H7 (cell line): ENCODE measurements at regions not wholly inside any gene's neighbourhood (a gene's known extent, or its start where the extent isn't known, plus 50 kb on each side); places are given as distances from the start of the nearest gene placed in this dataset.
"Not testable (repeated sequence)": the region's sequence is repeated elsewhere in the genome, so short reads cannot be mapped to it uniquely, and the experiment has no call there.

Experiments used
- DNase-seq: peaks from one replicate; pipeline ENCODE4 v3.0.0; 2012
- H3K27me3 ChIP-seq: 2 replicates; pipeline ENCODE4 v1.6.0; 2011; ENCODE audit warnings: mild to moderate bottlenecking, low read length; ENCODE audit not compliant: control insufficient read depth, insufficient read depth
- H3K36me3 ChIP-seq: replicated peaks from 2 replicates; pipeline ENCODE4 v1.5.1; 2011; ENCODE audit warnings: low read length; ENCODE audit not compliant: control insufficient read depth, insufficient read depth
- H3K4me3 ChIP-seq: 2 replicates; pipeline ENCODE4 v1.5.1; 2011; ENCODE audit warnings: low read depth, mild to moderate bottlenecking, control low read depth, low read length, moderate library complexity; ENCODE audit not compliant: insufficient read depth

GRCh38 chr1:101185421-101185820 lies 51.4 kb upstream of the S1PR1 start:
- DNase-seq: no peak
- Histone ChIP-seq H3K27me3 (no peaks in the 10 kb centered on the region), H3K36me3 (no peaks in the 10 kb centered on the region), H3K4me3 (no peak overlapping the region)

- Histone ChIP-seq H3K36me3 (no peaks in the 10 kb centered on the region), H3K4me3 (no peak overlapping the region), H3K27me3 (no peaks in the 10 kb centered on the region)
- DNase-seq: no peak
Measured at GRCh38 chr1:101183388-101183699, 53.5 kb upstream of the S1PR1 start.

GRCh38 chr1:101182627-101183387 lies 54.0 kb upstream of the S1PR1 start:
- DNase-seq: no peak
- Histone ChIP-seq H3K36me3 (no peaks in the 10 kb centered on the region), H3K4me3 (no peak overlapping the region), H3K27me3 (no peaks in the 10 kb centered on the region)

- Histone ChIP-seq H3K27me3 (no peaks in the 10 kb centered on the region), H3K36me3 (no peaks in the 10 kb centered on the region), H3K4me3 (no peak overlapping the region)
- DNase-seq: no peak
Measured at GRCh38 chr1:101181930-101182329, 54.9 kb upstream of the S1PR1 start.

GRCh38 chr1:101178688-101179491 lies 57.9 kb upstream of the S1PR1 start:
- no peaks in the 10 kb centered on the region for H3K36me3 ChIP-seq
- no peak overlapping the region for H3K4me3 ChIP-seq
- H3K27me3 ChIP-seq: no peaks in the 10 kb centered on the region
- no peak for DNase-seq

- Histone ChIP-seq H3K4me3 (no peak overlapping the region), H3K27me3 (no peaks in the 10 kb centered on the region), H3K36me3 (no peaks in the 10 kb centered on the region)
- DNase-seq: no peak
Measured at GRCh38 chr1:101178341-101178687, 58.5 kb upstream of the S1PR1 start.

GRCh38 chr1:101175886-101176285 lies 60.9 kb upstream of the S1PR1 start:
- no peaks in the 10 kb centered on the region for H3K27me3 ChIP-seq
- no peaks in the 10 kb centered on the region for H3K36me3 ChIP-seq
- no peak for DNase-seq
- H3K4me3 ChIP-seq: no peak overlapping the region

GRCh38 chr1:101175466-101175865 lies 61.4 kb upstream of the S1PR1 start:
- H3K4me3 ChIP-seq: no peak overlapping the region
- H3K36me3 ChIP-seq: no peaks in the 10 kb centered on the region
- no peaks in the 10 kb centered on the region for H3K27me3 ChIP-seq
- no peak for DNase-seq

GRCh38 chr1:101174722-101175121 lies 62.1 kb upstream of the S1PR1 start:
- DNase-seq: no peak
- Histone ChIP-seq H3K27me3 (no peaks in the 10 kb centered on the region), H3K36me3 (no peaks in the 10 kb centered on the region), H3K4me3 (no peak overlapping the region)

- DNase-seq, H3K27me3 ChIP-seq, H3K4me3 ChIP-seq, H3K36me3 ChIP-seq: not testable (repeated sequence)
Measured at GRCh38 chr1:101174298-101174697, 62.5 kb upstream of the S1PR1 start.

- DNase-seq: no peak
- H3K36me3 ChIP-seq: no peaks in the 10 kb centered on the region
- H3K4me3 ChIP-seq: no peak overlapping the region
- no peaks in the 10 kb centered on the region for H3K27me3 ChIP-seq
Measured at GRCh38 chr1:101170506-101171050, 66.2 kb upstream of the S1PR1 start.

GRCh38 chr1:101167891-101168290 lies 68.9 kb upstream of the S1PR1 start:
- Histone ChIP-seq H3K36me3 (no peaks in the 10 kb centered on the region), H3K4me3 (no peak overlapping the region), H3K27me3 (no peaks in the 10 kb centered on the region)
- no peak for DNase-seq

GRCh38 chr1:101166583-101167120 lies 70.2 kb upstream of the S1PR1 start:
- no peak overlapping the region for H3K4me3 ChIP-seq
- no peak for DNase-seq
- no peaks in the 10 kb centered on the region for H3K27me3 ChIP-seq
- H3K36me3 ChIP-seq: no peaks in the 10 kb centered on the region

- Histone ChIP-seq H3K36me3 (no peaks in the 10 kb centered on the region), H3K27me3 (no peaks in the 10 kb centered on the region), H3K4me3 (no peak overlapping the region)
- DNase-seq: peak; percentile 4
Measured at GRCh38 chr1:101165954-101166353, 70.9 kb upstream of the S1PR1 start.

GRCh38 chr1:101165532-101165931 lies 71.3 kb upstream of the S1PR1 start:
- Histone ChIP-seq H3K36me3 (no peaks in the 10 kb centered on the region), H3K27me3 (no peaks in the 10 kb centered on the region), H3K4me3 (no peak overlapping the region)
- no peak for DNase-seq
